ENCODE measurements at regions not wholly inside any gene's neighbourhood (a gene's known extent, or its start where the extent isn't known, plus 50 kb on each side); places are given as distances from the start of the nearest gene placed in this dataset.

GRCh38 chr7:155955367-155955635, 143.0 kb upstream of the SHH start:
- H3K36me3 ChIP-seq, result no peaks in the 10 kb centered on the region
- H3K27me3 ChIP-seq (ENCODE audit: low read depth), result no peaks in the 10 kb centered on the region
- H3K4me1 ChIP-seq, result no peaks in the 10 kb centered on the region
- H3K4me3 ChIP-seq, result no peak overlapping the region
- intact Hi-C loops (cut with DNase I), result no loop called here
- DNase-seq, result no peak
- no peak for ATAC-seq
- H3K27ac ChIP-seq, result no peak overlapping the region
- TF ChIP-seq CTCF (IDR thresholded peaks at IDR 0.05), result no peak
- H3K9me3 ChIP-seq, result no peaks in the 10 kb centered on the region

GRCh38 chr7:155954550-155955366, 142.5 kb upstream of the SHH start:
- Histone ChIP-seq H3K4me3 (no peak overlapping the region), H3K4me1 (no peaks in the 10 kb centered on the region), H3K36me3 (no peaks in the 10 kb centered on the region), H3K27me3 (ENCODE audit: low read depth) (no peaks in the 10 kb centered on the region), H3K9me3 (no peaks in the 10 kb centered on the region), H3K27ac (no peak overlapping the region)
- ATAC-seq, result no peak
- no peak for DNase-seq
- TF ChIP-seq CTCF (IDR thresholded peaks at IDR 0.05), result no peak
- intact Hi-C loops (cut with DNase I), result no loop called here

GRCh38 chr7:155953781-155954549, 141.7 kb upstream of the SHH start:
- H3K27ac ChIP-seq, result no peak overlapping the region
- intact Hi-C loops (cut with DNase I), result no loop called here
- no peak for DNase-seq
- H3K27me3 ChIP-seq (ENCODE audit: low read depth), result no peaks in the 10 kb centered on the region
- TF ChIP-seq CTCF (IDR thresholded peaks at IDR 0.05), result no peak
- peak in 1 of 2 donors; percentile 45 for ATAC-seq
- H3K4me1 ChIP-seq, result no peaks in the 10 kb centered on the region
- H3K9me3 ChIP-seq, result no peaks in the 10 kb centered on the region
- H3K4me3 ChIP-seq, result no peak overlapping the region
- no peaks in the 10 kb centered on the region for H3K36me3 ChIP-seq

- DNase-seq (no peak), ATAC-seq (no peak)
- no peak for TF ChIP-seq CTCF (IDR thresholded peaks at IDR 0.05)
- no peaks in the 10 kb centered on the region for H3K9me3 ChIP-seq
- no peaks in the 10 kb centered on the region for H3K36me3 ChIP-seq
- no peaks in the 10 kb centered on the region for H3K27me3 ChIP-seq (ENCODE audit: low read depth)
- intact Hi-C loops (cut with DNase I), result no loop called here
- H3K4me3 ChIP-seq, result no peak overlapping the region
- H3K4me1 ChIP-seq, result no peaks in the 10 kb centered on the region
- H3K27ac ChIP-seq, result no peak overlapping the region
Observed at GRCh38 chr7:155953501-155953778, 141.2 kb upstream of the SHH start.

GRCh38 chr7:155951554-155952158, 139.4 kb upstream of the SHH start:
- no peak overlapping the region for H3K27ac ChIP-seq
- intact Hi-C loops (cut with DNase I), result no loop called here
- H3K9me3 ChIP-seq, result no peaks in the 10 kb centered on the region
- H3K4me3 ChIP-seq, result no peak overlapping the region
- H3K4me1 ChIP-seq, result no peaks in the 10 kb centered on the region
- peak in 1 of 2 donors; percentile 20 for ATAC-seq
- H3K36me3 ChIP-seq, result no peaks in the 10 kb centered on the region
- DNase-seq, result no peak
- H3K27me3 ChIP-seq (ENCODE audit: low read depth), result no peaks in the 10 kb centered on the region
- TF ChIP-seq CTCF (IDR thresholded peaks at IDR 0.05), result no peak

All from lower lobe of right lung (tissue), 2 donors.